ENCODE measurements at regions not wholly inside any gene's neighbourhood (a gene's known extent, or its start where the extent isn't known, plus 50 kb on each side); places are given as distances from the start of the nearest gene placed in this dataset.
A peak's percentile ranks its signal among the peaks of the same experiment; 100 is the strongest.
"Not testable (repeated sequence)": the region's sequence is repeated elsewhere in the genome, so short reads cannot be mapped to it uniquely, and the experiment has no call there.

DNA sequence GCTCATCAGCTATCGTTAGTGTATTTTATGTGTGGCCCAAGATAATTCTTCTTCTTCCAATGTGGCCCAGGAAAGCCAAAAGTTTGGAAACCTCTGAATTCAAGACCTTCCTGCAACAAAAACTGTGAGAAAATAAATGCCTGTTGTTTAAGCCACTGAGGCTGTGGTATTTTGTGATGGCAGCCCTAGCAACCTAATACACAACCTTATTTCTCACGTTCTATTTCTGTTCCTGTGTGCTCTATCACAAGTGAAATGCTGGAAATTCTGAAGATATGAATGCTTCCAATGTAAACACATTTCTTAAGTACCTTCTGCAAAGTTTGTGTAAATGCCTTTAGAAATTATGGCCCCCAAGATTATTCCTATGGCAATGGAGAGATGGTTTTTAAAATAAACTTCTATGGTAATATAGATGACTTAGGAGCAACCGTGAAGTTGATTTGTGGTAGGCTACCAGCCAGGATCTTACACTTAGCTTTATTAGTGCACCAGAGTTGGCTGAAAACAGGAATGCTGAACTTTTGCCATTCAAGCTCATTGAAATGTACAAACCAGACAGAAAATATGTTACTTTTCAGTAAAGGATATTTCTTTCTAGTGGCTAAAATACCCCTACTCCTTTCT is 148.0 kb downstream of the USP46 start:
- ATAC-seq: peak in 5 of 8 donors; percentile 63 to 75 (median 65)
- peaks cover 0 to 5% (median 0%) of the 10 kb centered on the region in 11 donors for H3K9me3 ChIP-seq
- 29 to 32% methylated on average over 3 of the region's 3 CpGs for WGBS, 2 donors
- H3K36me3 ChIP-seq: no peaks in the 10 kb centered on the region
- no peak for DNase-seq
- H3K27ac ChIP-seq: peak overlapping the region in 9 of 10 donors; percentile 3 to 81 (median 46)
- H3K4me3 ChIP-seq: no peak overlapping the region
- intact Hi-C loops (cut with DNase I): no loop called here
- TF ChIP-seq CTCF (IDR thresholded peaks at IDR 0.05): no peak
- no peaks in the 10 kb centered on the region for H3K27me3 ChIP-seq
- peaks cover 4 to 40% (median 35%) of the 10 kb centered on the region in 9 donors for H3K4me1 ChIP-seq

GRCh38 chr4:52511825-52512224 is 147.3 kb downstream of the USP46 start:
- WGBS, 2 donors: 65 to 68% methylated on average over 2 of the region's 2 CpGs
- no peak overlapping the region for H3K4me3 ChIP-seq
- peak overlapping the region in 9 of 10 donors; percentile 3 to 81 (median 48) for H3K27ac ChIP-seq
- peaks cover 0 to 5% (median 0%) of the 10 kb centered on the region in 11 donors for H3K9me3 ChIP-seq
- no peak for DNase-seq
- intact Hi-C loops (cut with DNase I): no loop called here
- H3K4me1 ChIP-seq: peaks cover 4 to 40% (median 34%) of the 10 kb centered on the region in 9 donors
- no peak for TF ChIP-seq CTCF (IDR thresholded peaks at IDR 0.05)
- peak in 6 of 8 donors; percentile 43 to 66 (median 54) for ATAC-seq
- no peaks in the 10 kb centered on the region for H3K36me3 ChIP-seq
- no peaks in the 10 kb centered on the region for H3K27me3 ChIP-seq

GRCh38 chr4:52512291-52512690 is 146.8 kb downstream of the USP46 start:
- no peaks in the 10 kb centered on the region for H3K36me3 ChIP-seq
- no peak for DNase-seq
- peak overlapping the region in 9 of 10 donors; percentile 3 to 81 (median 48) for H3K27ac ChIP-seq
- 13 to 19% methylated on average over 2 of the region's 2 CpGs for WGBS, 2 donors
- intact Hi-C loops (cut with DNase I): no loop called here
- no peaks in the 10 kb centered on the region for H3K27me3 ChIP-seq
- H3K4me3 ChIP-seq: no peak overlapping the region
- H3K9me3 ChIP-seq: peaks cover 0 to 5% (median 0%) of the 10 kb centered on the region in 11 donors
- TF ChIP-seq CTCF (IDR thresholded peaks at IDR 0.05): no peak
- H3K4me1 ChIP-seq: peaks cover 4 to 35% (median 29%) of the 10 kb centered on the region in 9 donors
- ATAC-seq: peak in 4 of 8 donors; percentile 36 to 53 (median 40)

GRCh38 chr4:52522093-52522492 is 137.0 kb downstream of the USP46 start:
- DNase-seq; intact Hi-C loops (cut with DNase I): not testable (repeated sequence)
- WGBS, 2 donors: 77 to 80% methylated on average over 6 of the region's 6 CpGs

DNA sequence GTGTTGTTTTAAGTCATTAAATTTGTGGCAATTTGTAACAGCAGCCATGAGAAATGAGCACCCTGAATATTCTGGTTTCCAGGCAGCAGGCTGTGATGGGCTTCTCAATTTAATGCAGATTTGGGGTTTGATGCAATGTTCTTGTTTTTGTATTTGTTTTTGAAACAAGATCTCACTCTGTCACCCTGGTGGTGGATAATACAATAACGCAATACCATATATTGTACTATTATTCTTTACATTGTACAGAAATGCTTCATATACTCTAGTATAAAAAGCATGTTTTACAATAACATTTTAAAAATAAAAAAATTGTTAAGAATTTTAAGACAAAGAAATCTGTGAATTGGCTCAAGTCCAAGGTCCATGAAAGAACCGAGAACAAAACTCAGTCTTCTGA is 129.1 kb downstream of the USP46 start:
- intact Hi-C loops (cut with DNase I): loop anchor here in 2 of 10 donors (10.0 kb wide), 2 partner anchors 125 to 155 kb away; no protein-coding TSS in a partner anchor
- no peak for TF ChIP-seq CTCF (IDR thresholded peaks at IDR 0.05)
- H3K4me1 ChIP-seq: peaks cover 0 to 4% (median 0%) of the 10 kb centered on the region in 9 donors
- H3K4me3 ChIP-seq: no peak overlapping the region
- 72 to 80% methylated on average over 2 of the region's 2 CpGs for WGBS, 2 donors
- H3K27ac ChIP-seq: no peak overlapping the region
- H3K27me3 ChIP-seq: no peaks in the 10 kb centered on the region
- ATAC-seq (no peak), DNase-seq (no peak)
- peaks cover 0 to 22% (median 0%) of the 10 kb centered on the region in 11 donors for H3K9me3 ChIP-seq
- no peaks in the 10 kb centered on the region for H3K36me3 ChIP-seq

More at GRCh38 chr4:52522093-52522492, 137.0 kb downstream of the USP46 start:
- not testable (repeated sequence) for H3K36me3 ChIP-seq, H3K4me3 ChIP-seq, ATAC-seq, H3K27me3 ChIP-seq, H3K4me1 ChIP-seq, H3K9me3 ChIP-seq
- peak overlapping the region in 1 of 10 donors; percentile 10 for H3K27ac ChIP-seq

All from heart right ventricle (tissue), 16 donors.